H1 (cell line): ENCODE measurements at regions not wholly inside any gene's neighbourhood (a gene's known extent, or its start where the extent isn't known, plus 50 kb on each side); places are given as distances from the start of the nearest gene placed in this dataset.
A peak's percentile ranks its signal among the peaks of the same experiment; 100 is the strongest.

Experiments
- ATF3 ChIP-seq: IDR thresholded peaks from 2 replicates; pipeline ENCODE4 v1.6.1; 2011; ENCODE audit warnings: low read depth, mild to moderate bottlenecking, low read length; ENCODE audit not compliant: insufficient read depth
- CTBP2 ChIP-seq: IDR thresholded peaks from 2 replicates; pipeline ENCODE4 v1.7.0; 2011; ENCODE audit warnings: borderline replicate concordance, mild to moderate bottlenecking, moderate library complexity, mixed read lengths, low read length; ENCODE audit not compliant: insufficient read depth, insufficient read length
- E2F6 ChIP-seq: IDR thresholded peaks from 2 replicates; pipeline ENCODE4 v1.6.1; 2012; ENCODE audit warnings: inconsistent platforms
- EZH2 ChIP-seq: fragments of 200-600 bp; sonication (generic); IDR thresholded peaks from 2 replicates; pipeline ENCODE4 v1.7.1; 2012; ENCODE audit warnings: low read depth, mild to moderate bottlenecking, moderate library complexity, low read length, inconsistent platforms; ENCODE audit not compliant: severe bottlenecking
- GABPA ChIP-seq: IDR thresholded peaks from 2 replicates; pipeline ENCODE4 v1.6.1; 2011; ENCODE audit warnings: mild to moderate bottlenecking, low read length, moderate library complexity, borderline replicate concordance; ENCODE audit not compliant: insufficient read depth
- RNF2 ChIP-seq: fragments of 200-900, 300-1000 bp; sonication (generic); IDR thresholded peaks from 2 replicates; pipeline ENCODE4 v1.7.1; 2016; ENCODE audit warnings: borderline replicate concordance, low read depth, mild to moderate bottlenecking, antibody characterized with exemption, low read length; ENCODE audit not compliant: poor library complexity, severe bottlenecking; ENCODE audit errors: missing control alignments
- SP1 ChIP-seq: IDR thresholded peaks from 2 replicates; pipeline ENCODE4 v1.6.1; 2011; ENCODE audit warnings: low read depth, low read length
- SUZ12 ChIP-seq: fragments of 200-600 bp; sonication (generic); IDR thresholded peaks from 2 replicates; pipeline ENCODE4 v1.6.1; 2012; ENCODE audit warnings: mild to moderate bottlenecking, inconsistent platforms, low read length, moderate library complexity, mixed read lengths
- TAF1 ChIP-seq: IDR thresholded peaks from 2 replicates; pipeline ENCODE4 v1.6.1; 2011; ENCODE audit warnings: mild to moderate bottlenecking, low read depth, low read length
- TEAD4 ChIP-seq: IDR thresholded peaks from 2 replicates; pipeline ENCODE4 v1.6.1; 2012; ENCODE audit warnings: low read depth, low read length, inconsistent platforms, mixed read lengths
- ZNF274 ChIP-seq: IDR thresholded peaks from 2 replicates; pipeline ENCODE4 v1.7.0; 2012; ENCODE audit warnings: low read length, borderline replicate concordance; ENCODE audit errors: extremely low read depth

- TF ChIP-seq E2F6 (peak; percentile 95), SP1 (no peak), GABPA (no peak), TEAD4 (no peak), ATF3 (no peak), ZNF274 (no peak), CTBP2 (no peak), SUZ12 (no peak), RNF2 (peak; percentile 41), EZH2 (no peak), TAF1 (peak; percentile 56; the same call in 1 of the 2 replicates)
Observed at GRCh38 chr3:15860014-15860934, 62.5 kb upstream of the ANKRD28 start (continued).
